NCI-H345 (cell line): ENCODE measurements at regions not wholly inside any gene's neighbourhood (a gene's known extent, or its start where the extent isn't known, plus 50 kb on each side); places are given as distances from the start of the nearest gene placed in this dataset.

ENCODE experiments used
- DNase-seq: peaks from one replicate; lab custom pipeline; 2025; lab: John Stamatoyannopoulos, UW

DNA sequence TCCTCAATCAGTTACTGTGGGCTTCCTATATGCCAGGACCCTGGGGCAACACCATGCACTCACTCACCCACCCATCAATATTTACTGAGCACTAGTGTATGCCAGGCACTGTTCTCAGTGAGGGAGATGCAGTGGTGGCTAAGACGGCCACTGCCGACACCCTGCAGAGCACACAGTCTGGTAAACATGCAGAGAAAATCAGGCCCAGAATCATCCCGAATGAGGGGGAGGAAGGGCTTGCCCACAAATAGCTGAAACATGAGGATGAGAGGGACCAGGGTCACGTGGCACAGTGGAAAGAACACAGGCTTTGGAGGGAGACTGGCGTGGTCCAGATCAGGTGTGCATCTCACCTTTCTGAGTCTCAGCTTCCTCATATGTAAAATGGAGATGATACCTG lies 89.2 kb upstream of the IGSF21 start:
- no peak for DNase-seq

GRCh38 chr1:18020021-18020817 lies 87.4 kb upstream of the IGSF21 start:
- no peak for DNase-seq

DNA sequence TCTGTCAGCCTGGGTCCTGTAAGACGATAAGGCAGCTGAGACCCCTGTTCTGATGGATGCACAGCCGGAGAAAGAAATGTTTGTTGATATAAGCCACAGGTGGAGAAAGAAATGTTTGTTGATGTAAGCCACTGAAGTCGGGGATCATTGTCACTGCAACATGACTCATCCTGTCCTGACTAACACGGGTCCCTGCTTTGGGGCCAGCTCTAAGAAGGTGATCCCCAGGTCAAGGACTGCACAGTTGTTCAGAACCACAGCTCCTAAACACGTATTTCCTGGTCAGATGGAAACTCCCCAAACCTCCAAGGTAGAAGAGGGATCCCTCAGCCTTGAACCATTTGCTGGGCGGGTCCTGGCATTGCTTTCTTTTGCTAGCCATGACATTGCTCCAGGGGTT lies 86.4 kb upstream of the IGSF21 start:
- DNase-seq = no peak

GRCh38 chr1:18032172-18032859 lies 75.3 kb upstream of the IGSF21 start:
- DNase-seq = no peak

GRCh38 chr1:18035145-18035544 lies 72.5 kb upstream of the IGSF21 start:
- no peak for DNase-seq

DNA sequence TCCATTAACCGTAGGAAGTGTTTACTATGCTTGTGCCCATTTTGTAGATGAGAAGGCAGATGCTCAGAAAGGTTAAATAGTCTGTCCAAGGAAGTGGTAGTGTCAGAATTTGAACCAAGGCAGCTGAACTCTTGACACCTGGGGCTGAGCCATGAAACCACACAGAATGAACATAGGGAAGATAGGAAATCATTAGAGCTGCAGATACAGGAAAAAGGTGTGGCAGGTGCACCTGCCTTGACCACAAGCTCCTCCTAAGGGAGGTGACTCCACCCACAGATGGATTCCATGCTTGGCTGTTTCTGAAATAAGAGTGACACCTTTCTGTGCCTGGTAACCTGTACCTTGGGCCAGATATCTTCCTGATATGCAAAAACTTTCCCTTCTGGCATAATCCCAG lies 69.9 kb upstream of the IGSF21 start:
- no peak for DNase-seq

GRCh38 chr1:18038051-18038450 lies 69.5 kb upstream of the IGSF21 start:
- no peak for DNase-seq

DNA sequence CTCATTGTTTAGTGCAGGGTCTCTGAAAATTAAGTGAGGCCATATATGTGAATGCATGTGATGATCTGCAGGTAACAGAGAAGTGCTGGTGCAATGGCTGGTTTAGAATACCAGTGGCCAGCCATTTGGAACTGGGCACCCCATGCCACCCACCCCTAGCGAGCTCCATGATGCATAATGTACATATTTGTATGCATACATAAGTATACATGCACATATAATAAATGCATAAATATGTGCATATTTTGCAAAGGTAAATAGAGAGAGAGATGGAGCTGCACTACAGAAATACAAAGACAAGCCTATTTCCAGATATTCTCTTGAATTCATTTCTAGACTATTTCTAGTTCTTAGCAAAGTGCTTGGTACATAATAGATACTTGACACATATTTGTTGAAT lies 68.5 kb upstream of the IGSF21 start:
- DNase-seq = no peak

- DNase-seq = no peak
These were observed 66.5 kb upstream of the IGSF21 start for GRCh38 chr1:18041102-18041501.

DNA sequence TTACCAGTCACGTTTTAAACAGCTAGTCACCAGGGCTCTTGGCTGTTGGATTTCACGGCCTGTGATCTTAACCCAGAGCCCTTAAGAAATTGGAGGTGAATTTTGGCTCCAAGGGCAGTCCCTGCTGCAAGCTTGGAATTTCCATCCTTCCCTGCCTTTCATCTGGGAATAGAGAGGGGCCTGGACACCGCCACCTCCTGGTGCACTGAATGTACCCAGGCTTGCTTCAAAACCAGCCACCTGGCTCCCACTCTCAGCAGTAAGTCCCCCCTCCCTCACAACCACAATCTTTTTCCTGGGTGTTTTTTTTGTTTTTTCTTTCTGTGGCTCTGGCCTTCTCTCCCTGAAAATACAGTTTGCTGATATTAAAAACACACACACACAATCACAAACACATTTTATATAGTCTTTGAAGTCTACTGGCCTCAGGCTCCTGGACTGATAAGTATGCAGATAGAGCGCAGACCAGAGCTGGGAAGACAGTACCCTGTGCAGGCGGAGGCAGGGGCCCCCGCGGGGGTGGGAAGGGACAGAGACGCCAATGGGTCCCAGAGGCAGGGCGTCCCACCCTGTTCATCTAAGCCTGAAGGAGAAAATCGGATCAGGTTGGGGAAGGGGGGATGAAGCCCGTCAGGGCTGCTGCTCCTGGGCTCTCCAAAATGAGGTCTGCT lies 65.8 kb upstream of the IGSF21 start:
- no peak for DNase-seq

DNA sequence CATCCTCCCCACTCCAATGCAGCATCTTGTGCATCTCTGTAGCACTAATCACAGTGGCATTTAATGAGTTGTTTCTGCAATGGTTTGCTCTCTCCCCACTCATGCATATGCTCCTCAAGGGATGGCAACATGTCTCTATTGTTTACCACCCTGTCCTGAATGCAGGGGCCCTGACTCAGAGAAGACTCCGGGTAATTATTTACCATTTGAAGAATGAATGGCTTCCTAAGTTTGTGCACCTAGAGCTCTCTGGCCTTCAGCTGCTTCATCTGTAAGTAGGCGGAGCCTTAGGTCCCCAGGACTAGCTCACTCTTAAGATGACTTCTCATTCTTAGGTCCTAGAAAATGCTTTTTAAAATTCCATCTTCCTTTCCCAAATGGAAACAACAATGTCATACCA lies 63.7 kb upstream of the IGSF21 start:
- no peak for DNase-seq

GRCh38 chr1:18045203-18045602 lies 62.4 kb upstream of the IGSF21 start:
- no peak for DNase-seq

DNA sequence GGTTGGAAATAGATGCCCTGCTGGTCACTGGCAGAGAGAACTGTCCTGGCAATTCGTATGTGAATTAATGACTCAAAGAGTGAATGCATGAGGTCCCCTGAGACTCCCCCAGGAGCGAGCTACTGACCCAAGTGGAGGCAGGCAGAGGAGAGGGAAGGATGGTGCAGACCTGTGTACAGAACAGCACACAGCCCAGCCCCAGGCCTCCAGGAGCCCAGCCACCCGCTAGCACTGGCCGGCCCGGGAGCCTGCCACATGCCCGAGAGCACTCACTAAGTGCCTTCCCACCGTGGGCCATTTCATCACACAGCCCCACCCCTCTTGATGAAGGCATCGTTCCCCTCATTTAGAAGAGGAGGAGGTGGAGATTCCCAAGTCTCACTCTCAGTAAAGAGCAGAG lies 62.0 kb upstream of the IGSF21 start:
- no peak for DNase-seq

DNA sequence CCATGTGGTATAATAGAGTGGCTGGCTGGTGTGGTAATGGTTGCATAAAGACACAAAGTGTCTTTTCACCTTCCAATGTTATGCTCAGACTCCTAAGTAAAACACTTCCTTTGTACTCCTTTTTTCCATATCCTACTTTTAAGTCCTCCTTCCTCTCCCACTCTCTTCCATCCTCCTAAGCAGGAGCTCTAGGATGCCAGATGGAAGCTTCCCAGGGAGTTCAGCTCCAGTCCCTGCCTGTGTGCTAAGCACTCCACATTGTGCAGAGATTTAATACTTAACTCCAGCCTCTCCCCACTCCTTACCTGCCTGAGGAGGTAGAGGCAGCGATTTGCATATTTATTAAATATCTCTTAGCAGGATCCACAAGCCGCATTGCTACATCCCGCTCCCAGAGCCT lies 60.5 kb upstream of the IGSF21 start:
- no peak for DNase-seq

DNA sequence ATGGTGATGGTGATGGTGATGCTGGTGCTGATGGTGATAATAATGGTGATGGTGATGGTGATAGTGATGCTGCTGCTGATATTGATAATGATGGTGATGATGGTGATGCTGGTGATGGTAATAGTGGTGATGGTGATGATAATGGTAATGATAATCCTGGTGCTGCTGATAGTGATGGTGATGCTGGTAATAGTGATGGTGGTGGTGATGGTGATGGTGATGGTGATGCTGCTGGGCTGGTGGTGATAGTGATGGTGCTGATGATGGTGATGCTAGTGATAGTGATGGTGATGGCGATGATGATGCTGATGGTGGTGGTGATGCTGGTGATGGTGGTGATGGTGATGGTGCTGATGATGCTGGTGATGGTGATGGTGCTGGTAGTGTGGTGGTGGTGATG lies 58.4 kb upstream of the IGSF21 start:
- DNase-seq = no peak

DNA sequence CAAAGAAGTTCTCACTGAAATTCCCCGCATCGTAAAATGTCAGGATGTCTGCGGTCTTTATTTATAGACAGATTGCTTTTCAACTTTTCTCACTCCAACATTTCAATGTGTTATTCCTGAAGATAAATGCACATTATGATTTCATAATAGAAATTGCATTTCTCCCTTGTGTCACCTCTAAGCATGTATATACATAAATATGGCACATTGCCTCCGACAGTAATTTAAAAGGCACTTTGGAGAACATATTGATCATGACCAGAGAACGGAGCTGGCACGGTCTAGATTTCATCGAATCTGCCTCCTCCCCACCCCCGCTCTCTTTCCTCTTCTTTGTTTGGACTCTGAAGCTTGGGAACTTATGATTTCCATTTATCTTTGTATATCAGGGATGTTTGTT lies 54.9 kb upstream of the IGSF21 start:
- no peak for DNase-seq

DNA sequence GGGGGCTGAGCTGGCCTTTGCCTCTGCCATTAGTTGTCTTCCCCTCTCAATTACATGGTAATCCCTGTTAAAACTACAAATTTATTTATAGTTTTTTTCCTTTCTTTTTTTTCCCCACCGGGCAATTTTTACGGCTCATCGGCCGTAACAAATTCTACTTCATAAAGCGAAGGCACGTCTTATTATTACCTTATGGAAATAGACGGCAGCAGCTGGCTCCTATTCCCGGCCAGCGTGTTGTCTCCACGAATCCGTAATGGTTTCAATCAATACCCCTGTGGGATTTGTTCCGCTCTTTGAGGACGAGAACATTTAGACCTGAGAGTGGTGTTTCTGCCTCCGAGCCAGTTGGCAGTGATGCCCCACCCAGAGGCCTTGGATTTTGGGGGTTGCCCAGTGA lies 52.4 kb upstream of the IGSF21 start:
- DNase-seq = no peak

DNA sequence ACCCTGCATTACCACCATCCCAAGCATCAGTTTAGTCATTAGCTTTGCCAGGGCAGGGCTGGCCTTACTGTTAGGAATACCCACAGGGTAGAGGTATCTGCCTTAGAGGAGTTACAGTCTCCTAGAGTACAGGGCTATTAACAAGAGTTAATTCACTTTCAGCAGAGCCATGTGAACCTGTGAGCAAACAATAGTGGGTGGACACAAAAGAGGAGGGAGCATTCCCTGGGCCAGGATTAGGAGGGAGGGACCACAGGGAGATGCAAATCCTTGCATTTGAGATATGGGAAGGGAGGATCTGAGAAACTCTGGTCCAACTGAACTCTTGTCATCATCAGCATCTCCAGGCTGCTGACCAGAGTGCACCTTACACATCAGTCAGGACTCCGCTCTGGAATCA lies 51.1 kb upstream of the IGSF21 start:
- DNase-seq = no peak

GRCh38 chr1:18057623-18058022 lies 50.0 kb upstream of the IGSF21 start:
- DNase-seq = no peak
